ENCODE measurements at regions not wholly inside any gene's neighbourhood (a gene's known extent, or its start where the extent isn't known, plus 50 kb on each side); places are given as distances from the start of the nearest gene placed in this dataset.
"Not testable (repeated sequence)": the region's sequence is repeated elsewhere in the genome, so short reads cannot be mapped to it uniquely, and the experiment has no call there.

DNA sequence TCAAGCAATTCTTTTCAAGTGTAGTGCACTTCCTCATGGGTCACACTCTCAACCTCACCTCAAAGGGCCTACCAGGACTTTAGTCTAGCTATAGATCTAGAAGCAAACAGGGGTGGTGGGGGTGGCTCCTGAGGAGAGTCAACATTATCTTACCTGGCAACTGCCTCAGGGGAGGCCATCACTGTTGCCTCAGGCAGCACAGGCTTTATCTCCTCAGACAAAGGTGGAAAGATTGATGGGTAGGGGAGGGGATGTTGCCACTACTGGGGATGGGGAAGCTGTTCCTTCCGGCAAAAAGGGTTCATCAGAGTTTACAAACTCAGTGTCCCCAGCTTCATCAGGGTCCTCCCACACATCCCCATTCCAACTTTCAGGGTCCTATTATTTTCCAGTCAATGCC is 87.4 kb upstream of the CYRIA start:
- not testable (repeated sequence) for TF ChIP-seq POLR2A, POLR2AphosphoS5 (IDR thresholded peaks at IDR 0.05)

Data from suprapubic skin (tissue), 4 donors.